Mucosa of rectum (tissue), 2 donors: ENCODE measurements at regions not wholly inside any gene's neighbourhood (a gene's known extent, or its start where the extent isn't known, plus 50 kb on each side); places are given as distances from the start of the nearest gene placed in this dataset.
"Not testable (repeated sequence)": the region's sequence is repeated elsewhere in the genome, so short reads cannot be mapped to it uniquely, and the experiment has no call there.

ENCODE experiments used
- H3K27ac ChIP-seq, 2 donors: one replicate each; pipeline ENCODE4 v1.7.0; 2013; ENCODE audit warnings: inconsistent platforms in 2 of 2, low read depth in 2 of 2, low read length in 2 of 2
- H3K27me3 ChIP-seq, 2 donors: one replicate each; pipeline ENCODE4 v1.7.0; 2013; ENCODE audit warnings: low read length in 2 of 2; ENCODE audit not compliant: control insufficient read depth in 2 of 2, insufficient read depth in 2 of 2
- H3K36me3 ChIP-seq, 2 donors: one replicate each; pipeline ENCODE4 v1.7.0; 2013; ENCODE audit warnings: low read length in 2 of 2; ENCODE audit not compliant: control insufficient read depth in 2 of 2, insufficient read depth in 2 of 2
- H3K4me1 ChIP-seq, 2 donors: one replicate each; pipeline ENCODE4 v1.7.0; 2013; ENCODE audit warnings: low read length in 2 of 2, mild to moderate bottlenecking in 1 of 2; ENCODE audit not compliant: control insufficient read depth in 2 of 2, insufficient read depth in 2 of 2
- H3K4me3 ChIP-seq, 2 donors: one replicate each; pipeline ENCODE4 v1.7.0; 2013; ENCODE audit warnings: low read length in 2 of 2
- H3K9ac ChIP-seq, 2 donors: one replicate each; pipeline ENCODE4 v1.7.0; 2013; ENCODE audit warnings: low read length in 2 of 2, low read depth in 1 of 2, mild to moderate bottlenecking in 1 of 2
- H3K9me3 ChIP-seq, 2 donors: one replicate each; pipeline ENCODE4 v1.7.0; 2013; ENCODE audit warnings: low read length in 2 of 2; ENCODE audit not compliant: control insufficient read depth in 2 of 2
- donor health status: healthy.
- donor health status: Normal muscosa, but diverticular disease.

GRCh38 chr20:12110274-12110673 is 192.6 kb downstream of the BTBD3 start:
- no peaks in the 10 kb centered on the region for H3K36me3 ChIP-seq
- no peaks in the 10 kb centered on the region for H3K9me3 ChIP-seq
- H3K9ac ChIP-seq = no peak overlapping the region
- H3K4me3 ChIP-seq = no peak overlapping the region
- no peaks in the 10 kb centered on the region for H3K27me3 ChIP-seq
- H3K27ac ChIP-seq = no peak overlapping the region
- H3K4me1 ChIP-seq = peaks cover 0 to 7% of the 10 kb centered on the region in 2 donors

- Histone ChIP-seq H3K27ac (no peak overlapping the region), H3K9me3 (no peaks in the 10 kb centered on the region), H3K9ac (no peak overlapping the region), H3K27me3 (no peaks in the 10 kb centered on the region), H3K36me3 (no peaks in the 10 kb centered on the region), H3K4me3 (no peak overlapping the region), H3K4me1 (peaks cover 0 to 7% of the 10 kb centered on the region in 2 donors)
Measured at GRCh38 chr20:12110711-12111110, 193.0 kb downstream of the BTBD3 start.

- H3K9me3 ChIP-seq = no peaks in the 10 kb centered on the region
- H3K9ac ChIP-seq = no peak overlapping the region
- H3K27ac ChIP-seq = no peak overlapping the region
- H3K36me3 ChIP-seq = no peaks in the 10 kb centered on the region
- peaks cover 0 to 7% of the 10 kb centered on the region in 2 donors for H3K4me1 ChIP-seq
- H3K27me3 ChIP-seq = no peaks in the 10 kb centered on the region
- H3K4me3 ChIP-seq = no peak overlapping the region
Measured at GRCh38 chr20:12111431-12112088, 193.9 kb downstream of the BTBD3 start.

- Histone ChIP-seq H3K9ac (no peak overlapping the region), H3K4me3 (no peak overlapping the region), H3K9me3 (no peaks in the 10 kb centered on the region), H3K4me1 (peaks cover 0 to 7% of the 10 kb centered on the region in 2 donors), H3K27me3 (no peaks in the 10 kb centered on the region), H3K36me3 (no peaks in the 10 kb centered on the region), H3K27ac (no peak overlapping the region)
Measured at GRCh38 chr20:12112089-12112474, 194.4 kb downstream of the BTBD3 start.

- Histone ChIP-seq H3K9me3 (no peaks in the 10 kb centered on the region), H3K4me1 (peaks cover 0 to 7% of the 10 kb centered on the region in 2 donors), H3K36me3 (no peaks in the 10 kb centered on the region), H3K4me3 (no peak overlapping the region), H3K9ac (no peak overlapping the region), H3K27me3 (no peaks in the 10 kb centered on the region), H3K27ac (no peak overlapping the region)
Measured at GRCh38 chr20:12112665-12113064, 195.0 kb downstream of the BTBD3 start.

GRCh38 chr20:12113075-12113467 is 195.4 kb downstream of the BTBD3 start:
- H3K9me3 ChIP-seq = no peaks in the 10 kb centered on the region
- H3K4me1 ChIP-seq = peaks cover 0 to 7% of the 10 kb centered on the region in 2 donors
- H3K27me3 ChIP-seq = no peaks in the 10 kb centered on the region
- no peak overlapping the region for H3K4me3 ChIP-seq
- no peak overlapping the region for H3K9ac ChIP-seq
- H3K36me3 ChIP-seq = no peaks in the 10 kb centered on the region
- no peak overlapping the region for H3K27ac ChIP-seq

- peaks cover 0 to 7% of the 10 kb centered on the region in 2 donors for H3K4me1 ChIP-seq
- H3K36me3 ChIP-seq = no peaks in the 10 kb centered on the region
- no peaks in the 10 kb centered on the region for H3K27me3 ChIP-seq
- H3K4me3 ChIP-seq = no peak overlapping the region
- H3K9me3 ChIP-seq = no peaks in the 10 kb centered on the region
- no peak overlapping the region for H3K27ac ChIP-seq
- no peak overlapping the region for H3K9ac ChIP-seq
Measured at GRCh38 chr20:12113468-12114371, 196.0 kb downstream of the BTBD3 start.

- H3K9me3 ChIP-seq, H3K9ac ChIP-seq, H3K4me1 ChIP-seq, H3K4me3 ChIP-seq, H3K27ac ChIP-seq, H3K36me3 ChIP-seq, H3K27me3 ChIP-seq: not testable (repeated sequence)
Measured at GRCh38 chr20:12129114-12129513, 211.4 kb downstream of the BTBD3 start.

- not testable (repeated sequence) for H3K4me3 ChIP-seq, H3K9me3 ChIP-seq, H3K9ac ChIP-seq, H3K27me3 ChIP-seq, H3K36me3 ChIP-seq, H3K27ac ChIP-seq, H3K4me1 ChIP-seq
Measured at GRCh38 chr20:12129532-12129931, 211.8 kb downstream of the BTBD3 start.

- no peaks in the 10 kb centered on the region for H3K27me3 ChIP-seq
- H3K9me3 ChIP-seq = no peaks in the 10 kb centered on the region
- H3K4me3 ChIP-seq = no peak overlapping the region
- H3K36me3 ChIP-seq = no peaks in the 10 kb centered on the region
- no peaks in the 10 kb centered on the region for H3K4me1 ChIP-seq
- H3K27ac ChIP-seq = no peak overlapping the region
- H3K9ac ChIP-seq = no peak overlapping the region
Measured at GRCh38 chr20:12130781-12131180, 213.1 kb downstream of the BTBD3 start.
